Mesendoderm (in vitro differentiated cells): ENCODE measurements at regions not wholly inside any gene's neighbourhood (a gene's known extent, or its start where the extent isn't known, plus 50 kb on each side); places are given as distances from the start of the nearest gene placed in this dataset.
"Not testable (repeated sequence)": the region's sequence is repeated elsewhere in the genome, so short reads cannot be mapped to it uniquely, and the experiment has no call there.

Source experiments
- DNase-seq: peaks from one replicate; pipeline ENCODE4 v3.0.0; 2013
- H2AK5ac ChIP-seq: 2 replicates; pipeline ENCODE4 v1.6.1; 2013; ENCODE audit warnings: low read length, inconsistent platforms
- H2BK120ac ChIP-seq: 2 replicates; pipeline ENCODE4 v1.6.1; 2013; ENCODE audit warnings: low read depth, mild to moderate bottlenecking, low read length, moderate library complexity, mixed read lengths
- H2BK15ac ChIP-seq: replicated peaks from 2 replicates; pipeline ENCODE4 v1.6.1; 2013; ENCODE audit warnings: low read depth, mild to moderate bottlenecking, moderate library complexity
- H2BK5ac ChIP-seq: 2 replicates; pipeline ENCODE4 v1.6.1; 2013; ENCODE audit warnings: low read length, inconsistent platforms
- H3K18ac ChIP-seq: 2 replicates; pipeline ENCODE4 v1.6.1; 2013; ENCODE audit warnings: mild to moderate bottlenecking, low read length, mixed read lengths
- H3K23ac ChIP-seq: one replicate; pipeline ENCODE4 v1.6.1; 2013; ENCODE audit warnings: low read length
- H3K27ac ChIP-seq: 2 replicates; pipeline ENCODE4 v1.5.1; 2013; ENCODE audit warnings: low read depth, mild to moderate bottlenecking, inconsistent platforms, low read length, moderate library complexity
- H3K27me3 ChIP-seq: 2 replicates; pipeline ENCODE4 v1.6.1; 2013; ENCODE audit warnings: low read length, control low read depth, mild to moderate bottlenecking, inconsistent platforms; ENCODE audit not compliant: insufficient read depth, poor library complexity
- H3K36me3 ChIP-seq: 2 replicates; pipeline ENCODE4 v1.6.1; 2013; ENCODE audit warnings: low read length, inconsistent platforms; ENCODE audit not compliant: control insufficient read depth, insufficient read depth
- H3K4ac ChIP-seq: one replicate; pipeline ENCODE4 v1.6.1; 2013; ENCODE audit warnings: low read depth, mild to moderate bottlenecking, low read length, moderate library complexity
- H3K4me1 ChIP-seq: 2 replicates; pipeline ENCODE4 v1.6.1; 2013; ENCODE audit warnings: low read depth, low read length, inconsistent platforms; ENCODE audit not compliant: control insufficient read depth
- H3K4me2 ChIP-seq: 2 replicates; pipeline ENCODE4 v1.6.1; 2013; ENCODE audit warnings: low read length
- H3K4me3 ChIP-seq: 2 replicates; pipeline ENCODE4 v1.5.1; 2013; ENCODE audit warnings: mild to moderate bottlenecking, low read length
- H3K56ac ChIP-seq: one replicate; pipeline ENCODE4 v1.6.1; 2013; ENCODE audit warnings: low read length
- H3K79me1 ChIP-seq: 2 replicates; pipeline ENCODE4 v1.6.1; 2013; ENCODE audit warnings: low read length, inconsistent platforms
- H3K79me2 ChIP-seq: 2 replicates; pipeline ENCODE4 v1.6.1; 2013; ENCODE audit warnings: mild to moderate bottlenecking, low read length; ENCODE audit not compliant: control insufficient read depth, insufficient read depth
- H3K9ac ChIP-seq: 2 replicates; pipeline ENCODE4 v1.6.1; 2013; ENCODE audit warnings: low read length, inconsistent platforms
- H4K5ac ChIP-seq: one replicate; pipeline ENCODE4 v1.6.1; 2013; ENCODE audit warnings: low read length
- H4K8ac ChIP-seq: one replicate; pipeline ENCODE4 v1.6.1; 2013; ENCODE audit warnings: low read depth, mild to moderate bottlenecking, control low read depth, low read length, moderate library complexity
- WGBS: extraction: QIAGEN DNeasy Blood & Tissue Kit; methylation state at CpG from one replicate; pipeline ENCODE4 v1.1.7; 2013; ENCODE audit warnings: low lambda C conversion rate, missing lambda C conversion rate; ENCODE audit not compliant: insufficient coverage; ENCODE audit errors: extremely low coverage; 5-methylcytosine and 5-hydroxymethylcytosine counted together

GRCh38 chr18:34510926-34511325, 199.2 kb upstream of the DTNA start:
- no peak overlapping the region for H2BK15ac ChIP-seq
- H2BK5ac ChIP-seq: no peak overlapping the region
- WGBS: no CpG with 5 or more reads among the region's 1 CpG
- H3K4me1 ChIP-seq: no peaks in the 10 kb centered on the region
- H2AK5ac ChIP-seq: no peak overlapping the region
- H3K27ac ChIP-seq: no peak overlapping the region
- H3K27me3 ChIP-seq: no peaks in the 10 kb centered on the region
- H3K4ac ChIP-seq: no peak overlapping the region
- H3K56ac ChIP-seq: no peak overlapping the region
- no peak overlapping the region for H3K4me3 ChIP-seq
- H3K36me3 ChIP-seq: no peaks in the 10 kb centered on the region
- no peak overlapping the region for H3K23ac ChIP-seq
- DNase-seq: no peak
- H3K18ac ChIP-seq: no peak overlapping the region
- H3K9ac ChIP-seq: no peak overlapping the region
- H3K79me2 ChIP-seq: peaks cover 26% of the 10 kb centered on the region
- no peak overlapping the region for H2BK120ac ChIP-seq
- H4K8ac ChIP-seq: no peak overlapping the region
- H3K79me1 ChIP-seq: peaks cover 11% of the 10 kb centered on the region
- no peak overlapping the region for H4K5ac ChIP-seq
- no peak overlapping the region for H3K4me2 ChIP-seq

DNA sequence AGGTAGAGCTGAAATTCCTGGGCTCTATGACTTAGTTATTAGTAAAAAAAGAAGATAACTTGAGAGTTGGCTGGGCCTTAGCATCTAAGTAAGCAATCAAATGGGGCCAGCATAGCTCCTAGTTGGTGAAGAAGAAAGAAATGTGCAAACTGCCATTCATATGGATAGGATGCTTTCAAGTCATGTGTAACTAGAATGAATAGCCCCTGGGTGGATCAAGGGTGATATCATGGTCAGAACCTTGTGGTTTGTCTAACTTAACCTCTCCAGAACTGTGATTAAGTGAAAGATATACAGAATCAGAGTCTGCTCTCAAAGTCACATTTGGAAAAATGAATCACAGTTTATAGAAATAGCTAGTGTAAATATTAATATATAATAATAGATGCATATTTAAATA, 198.7 kb upstream of the DTNA start:
- no peak overlapping the region for H3K27ac ChIP-seq
- peaks cover 21% of the 10 kb centered on the region for H3K79me2 ChIP-seq
- H2BK5ac ChIP-seq: no peak overlapping the region
- H3K9ac ChIP-seq: no peak overlapping the region
- no peak overlapping the region for H3K56ac ChIP-seq
- no peak overlapping the region for H2BK120ac ChIP-seq
- no peak for DNase-seq
- peaks cover 7% of the 10 kb centered on the region for H3K79me1 ChIP-seq
- no peak overlapping the region for H3K4ac ChIP-seq
- no peak overlapping the region for H4K5ac ChIP-seq
- H3K4me3 ChIP-seq: no peak overlapping the region
- no peak overlapping the region for H3K18ac ChIP-seq
- no peaks in the 10 kb centered on the region for H3K36me3 ChIP-seq
- H3K27me3 ChIP-seq: no peaks in the 10 kb centered on the region
- H4K8ac ChIP-seq: no peak overlapping the region
- H2BK15ac ChIP-seq: no peak overlapping the region
- H3K4me1 ChIP-seq: no peaks in the 10 kb centered on the region
- no peak overlapping the region for H2AK5ac ChIP-seq
- H3K23ac ChIP-seq: no peak overlapping the region
- H3K4me2 ChIP-seq: no peak overlapping the region

- Histone ChIP-seq H3K18ac (no peak overlapping the region), H3K4me1 (no peaks in the 10 kb centered on the region), H3K4me3 (no peak overlapping the region), H4K5ac (no peak overlapping the region), H4K8ac (no peak overlapping the region), H2AK5ac (no peak overlapping the region), H3K9ac (no peak overlapping the region), H3K56ac (no peak overlapping the region), H3K4me2 (no peak overlapping the region), H3K27me3 (no peaks in the 10 kb centered on the region), H3K27ac (no peak overlapping the region), H3K79me2 (peaks cover 18% of the 10 kb centered on the region), H2BK15ac (no peak overlapping the region), H3K4ac (no peak overlapping the region), H2BK120ac (no peak overlapping the region), H3K36me3 (no peaks in the 10 kb centered on the region), H3K23ac (no peak overlapping the region), H2BK5ac (no peak overlapping the region), H3K79me1 (peaks cover 7% of the 10 kb centered on the region)
- no peak for DNase-seq
Observed at GRCh38 chr18:34511879-34512278, 198.2 kb upstream of the DTNA start.

- no peak overlapping the region for H3K18ac ChIP-seq
- no peak overlapping the region for H3K23ac ChIP-seq
- peaks cover 6% of the 10 kb centered on the region for H3K79me1 ChIP-seq
- H4K8ac ChIP-seq: no peak overlapping the region
- no peak overlapping the region for H2BK120ac ChIP-seq
- no CpG with 5 or more reads among the region's 1 CpG for WGBS
- H3K79me2 ChIP-seq: peaks cover 8% of the 10 kb centered on the region
- DNase-seq: no peak
- no peak overlapping the region for H2AK5ac ChIP-seq
- H3K4ac ChIP-seq: no peak overlapping the region
- H3K56ac ChIP-seq: no peak overlapping the region
- no peak overlapping the region for H2BK15ac ChIP-seq
- H3K4me3 ChIP-seq: no peak overlapping the region
- no peak overlapping the region for H3K27ac ChIP-seq
- no peaks in the 10 kb centered on the region for H3K27me3 ChIP-seq
- no peaks in the 10 kb centered on the region for H3K36me3 ChIP-seq
- no peak overlapping the region for H2BK5ac ChIP-seq
- no peak overlapping the region for H3K9ac ChIP-seq
- H4K5ac ChIP-seq: no peak overlapping the region
- H3K4me2 ChIP-seq: no peak overlapping the region
- H3K4me1 ChIP-seq: no peaks in the 10 kb centered on the region
Observed at GRCh38 chr18:34514238-34514637, 195.9 kb upstream of the DTNA start.

DNA sequence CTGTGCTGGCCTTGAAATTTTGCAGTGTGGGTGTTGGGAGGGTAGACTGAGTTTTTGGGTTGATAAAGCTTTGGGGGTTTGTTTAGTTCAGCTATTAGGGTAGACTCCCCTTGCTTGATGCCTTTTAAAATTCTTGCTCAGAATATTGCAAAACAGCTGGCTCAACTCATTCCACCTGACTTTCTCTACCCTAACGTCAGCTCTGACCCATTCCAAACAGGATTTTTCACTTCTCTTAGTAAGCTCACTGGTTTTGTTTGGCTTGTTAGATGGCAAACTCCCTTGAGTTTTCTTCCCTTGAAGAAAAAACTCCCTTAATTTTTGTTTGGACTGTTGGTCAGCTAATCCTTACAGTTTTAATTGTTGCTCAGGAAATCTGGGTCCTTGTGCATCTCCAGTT, 195.1 kb upstream of the DTNA start:
- H3K4me3 ChIP-seq: no peak overlapping the region
- WGBS: no CpG with 5 or more reads among the region's 1 CpG

DNA sequence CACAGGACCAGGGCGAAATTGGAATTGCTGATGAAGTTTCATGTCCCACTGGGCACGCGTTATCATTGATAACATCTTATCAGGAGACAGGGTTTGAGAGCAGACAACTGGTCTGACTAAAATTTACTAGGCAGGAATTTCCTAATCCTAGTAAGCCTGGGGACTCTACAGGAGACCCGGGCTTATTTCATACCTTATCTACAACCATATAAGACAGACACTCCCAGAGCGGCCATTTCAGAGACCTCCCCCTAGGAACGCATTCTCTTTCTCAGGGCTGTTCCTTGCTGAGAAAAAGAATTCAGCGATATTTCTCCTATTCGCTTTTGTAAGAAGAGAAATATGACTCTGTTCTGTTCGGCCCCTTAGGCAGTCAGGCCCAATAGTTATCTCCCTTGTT, 193.7 kb upstream of the DTNA start:
- not testable (repeated sequence) for H4K8ac ChIP-seq, H3K4ac ChIP-seq, H3K4me3 ChIP-seq, H3K79me2 ChIP-seq, H2BK120ac ChIP-seq, H2BK5ac ChIP-seq, H3K23ac ChIP-seq, H3K18ac ChIP-seq, H3K4me1 ChIP-seq, H2AK5ac ChIP-seq, H3K56ac ChIP-seq, H3K36me3 ChIP-seq, H2BK15ac ChIP-seq, H3K27ac ChIP-seq, H4K5ac ChIP-seq, H3K9ac ChIP-seq, H3K4me2 ChIP-seq, H3K79me1 ChIP-seq, H3K27me3 ChIP-seq
- peak; percentile 42 for DNase-seq
- no CpG with 5 or more reads among the region's 9 CpGs for WGBS

More for the DNA sequence above, 195.1 kb upstream of the DTNA start:
- H2AK5ac ChIP-seq: no peak overlapping the region
- no peak overlapping the region for H3K9ac ChIP-seq
- peaks cover 6% of the 10 kb centered on the region for H3K79me1 ChIP-seq
- DNase-seq: no peak
- no peak overlapping the region for H3K18ac ChIP-seq
- H2BK5ac ChIP-seq: no peak overlapping the region
- peaks cover 8% of the 10 kb centered on the region for H3K79me2 ChIP-seq
- H4K8ac ChIP-seq: no peak overlapping the region
- no peak overlapping the region for H3K27ac ChIP-seq
- H3K4me2 ChIP-seq: no peak overlapping the region
- H3K36me3 ChIP-seq: no peaks in the 10 kb centered on the region
- no peak overlapping the region for H3K4ac ChIP-seq
- H3K56ac ChIP-seq: no peak overlapping the region
- no peaks in the 10 kb centered on the region for H3K4me1 ChIP-seq
- no peak overlapping the region for H4K5ac ChIP-seq
- no peak overlapping the region for H2BK120ac ChIP-seq
- H3K23ac ChIP-seq: no peak overlapping the region
- H2BK15ac ChIP-seq: no peak overlapping the region
- H3K27me3 ChIP-seq: no peaks in the 10 kb centered on the region
